Ishikawa (cell line): ENCODE measurements at regions not wholly inside any gene's neighbourhood (a gene's known extent, or its start where the extent isn't known, plus 50 kb on each side); places are given as distances from the start of the nearest gene placed in this dataset.

Experiments used
- CEBPB ChIP-seq: IDR thresholded peaks from 2 replicates; pipeline ENCODE4 v1.6.1; 2012
- CREB1 ChIP-seq: IDR thresholded peaks from 2 replicates; pipeline ENCODE4 v1.6.1; 2012; ENCODE audit warnings: low read depth
- EGR1 ChIP-seq: IDR thresholded peaks from 2 replicates; pipeline ENCODE4 v1.6.1; 2012
- EP300 ChIP-seq: IDR thresholded peaks from 2 replicates; pipeline ENCODE4 v1.6.1; 2012; ENCODE audit warnings: borderline replicate concordance
- FOXM1 ChIP-seq: IDR thresholded peaks from 2 replicates; pipeline ENCODE4 v1.6.1; 2012; ENCODE audit warnings: low read depth, borderline replicate concordance
- NFIC ChIP-seq: IDR thresholded peaks from 2 replicates; pipeline ENCODE4 v1.6.1; 2012
- RAD21 ChIP-seq: IDR thresholded peaks from 2 replicates; pipeline ENCODE4 v1.6.1; 2012; ENCODE audit warnings: low read depth
- TAF1 ChIP-seq: IDR thresholded peaks from 2 replicates; pipeline ENCODE4 v1.6.1; 2012; ENCODE audit warnings: low read depth, mild to moderate bottlenecking
- TCF12 ChIP-seq: IDR thresholded peaks from 2 replicates; pipeline ENCODE4 v1.6.1; 2012; ENCODE audit warnings: low read depth
- TEAD4 ChIP-seq: IDR thresholded peaks from 2 replicates; pipeline ENCODE4 v1.6.1; 2012
- YY1 ChIP-seq: IDR thresholded peaks from 2 replicates; pipeline ENCODE4 v1.6.1; 2012; ENCODE audit warnings: low read depth
- ZBTB7A ChIP-seq: IDR thresholded peaks from 2 replicates; pipeline ENCODE4 v1.6.1; 2012; ENCODE audit warnings: low read depth
- TF ChIP-seq, protein P1 (sequence below): IDR thresholded peaks from 2 replicates; pipeline ENCODE4 v1.6.1; 2012; ENCODE audit warnings: low read depth, mild to moderate bottlenecking
- TF ChIP-seq, protein P2 (sequence below): IDR thresholded peaks from 2 replicates; pipeline ENCODE4 v1.6.1; 2012
- TF ChIP-seq, protein P3 (sequence below): IDR thresholded peaks from 2 replicates; pipeline ENCODE4 v1.6.1; 2012

DNA sequence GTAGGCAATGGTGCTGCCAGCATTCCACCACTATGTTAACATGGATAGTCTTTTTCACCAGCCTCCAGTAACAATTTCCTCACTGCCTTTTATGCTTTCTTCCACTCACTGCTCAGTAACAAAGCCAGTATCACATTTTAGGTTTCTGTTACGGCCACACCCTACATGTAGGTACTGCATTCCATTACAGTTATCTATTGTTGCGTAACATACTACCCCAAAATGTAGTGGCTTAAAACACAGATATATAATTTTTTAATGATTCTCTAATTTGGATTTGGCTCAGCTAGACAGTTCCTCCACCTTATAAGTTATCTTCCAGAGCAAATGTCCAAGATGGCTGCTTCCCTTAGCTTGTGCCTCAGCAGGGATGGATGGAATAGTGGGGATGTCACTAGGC, 498.7 kb upstream of the ACVR2A start:
- TF ChIP-seq YY1 (no peak), CEBPB (0 out of 2 replicates have a peak, but pooled peaks have one; percentile 30)

DNA sequence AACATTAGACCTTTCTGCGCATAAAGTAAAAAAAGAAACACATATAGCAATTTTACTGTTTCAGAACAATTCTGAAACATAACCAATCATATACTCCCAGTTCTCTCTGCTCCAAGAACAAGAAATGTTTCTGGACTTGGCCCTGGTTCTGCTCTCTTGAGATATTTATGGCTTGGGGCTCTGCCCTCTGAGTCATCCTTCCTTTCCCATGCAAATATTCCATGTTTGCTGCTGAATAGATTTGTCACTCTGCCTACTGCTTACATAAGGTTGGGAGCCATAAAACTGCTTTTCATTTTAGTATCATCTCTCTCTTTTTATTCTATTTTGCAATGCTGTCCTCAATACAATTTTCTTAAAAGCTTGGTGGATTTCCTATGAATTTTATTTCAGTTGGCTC, 499.6 kb upstream of the ACVR2A start:
- TF ChIP-seq FOXM1 (no peak), ZBTB7A (no peak), EP300 (no peak), TAF1 (no peak), RAD21 (no peak), CEBPB (no peak), YY1 (no peak), TEAD4 (no peak), TCF12 (no peak)
- TF ChIP-seq, protein P1, sequence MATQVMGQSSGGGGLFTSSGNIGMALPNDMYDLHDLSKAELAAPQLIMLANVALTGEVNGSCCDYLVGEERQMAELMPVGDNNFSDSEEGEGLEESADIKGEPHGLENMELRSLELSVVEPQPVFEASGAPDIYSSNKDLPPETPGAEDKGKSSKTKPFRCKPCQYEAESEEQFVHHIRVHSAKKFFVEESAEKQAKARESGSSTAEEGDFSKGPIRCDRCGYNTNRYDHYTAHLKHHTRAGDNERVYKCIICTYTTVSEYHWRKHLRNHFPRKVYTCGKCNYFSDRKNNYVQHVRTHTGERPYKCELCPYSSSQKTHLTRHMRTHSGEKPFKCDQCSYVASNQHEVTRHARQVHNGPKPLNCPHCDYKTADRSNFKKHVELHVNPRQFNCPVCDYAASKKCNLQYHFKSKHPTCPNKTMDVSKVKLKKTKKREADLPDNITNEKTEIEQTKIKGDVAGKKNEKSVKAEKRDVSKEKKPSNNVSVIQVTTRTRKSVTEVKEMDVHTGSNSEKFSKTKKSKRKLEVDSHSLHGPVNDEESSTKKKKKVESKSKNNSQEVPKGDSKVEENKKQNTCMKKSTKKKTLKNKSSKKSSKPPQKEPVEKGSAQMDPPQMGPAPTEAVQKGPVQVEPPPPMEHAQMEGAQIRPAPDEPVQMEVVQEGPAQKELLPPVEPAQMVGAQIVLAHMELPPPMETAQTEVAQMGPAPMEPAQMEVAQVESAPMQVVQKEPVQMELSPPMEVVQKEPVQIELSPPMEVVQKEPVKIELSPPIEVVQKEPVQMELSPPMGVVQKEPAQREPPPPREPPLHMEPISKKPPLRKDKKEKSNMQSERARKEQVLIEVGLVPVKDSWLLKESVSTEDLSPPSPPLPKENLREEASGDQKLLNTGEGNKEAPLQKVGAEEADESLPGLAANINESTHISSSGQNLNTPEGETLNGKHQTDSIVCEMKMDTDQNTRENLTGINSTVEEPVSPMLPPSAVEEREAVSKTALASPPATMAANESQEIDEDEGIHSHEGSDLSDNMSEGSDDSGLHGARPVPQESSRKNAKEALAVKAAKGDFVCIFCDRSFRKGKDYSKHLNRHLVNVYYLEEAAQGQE, result no peak
- TF ChIP-seq, protein P2, sequence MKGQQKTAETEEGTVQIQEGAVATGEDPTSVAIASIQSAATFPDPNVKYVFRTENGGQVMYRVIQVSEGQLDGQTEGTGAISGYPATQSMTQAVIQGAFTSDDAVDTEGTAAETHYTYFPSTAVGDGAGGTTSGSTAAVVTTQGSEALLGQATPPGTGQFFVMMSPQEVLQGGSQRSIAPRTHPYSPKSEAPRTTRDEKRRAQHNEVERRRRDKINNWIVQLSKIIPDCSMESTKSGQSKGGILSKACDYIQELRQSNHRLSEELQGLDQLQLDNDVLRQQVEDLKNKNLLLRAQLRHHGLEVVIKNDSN, result no peak

DNA sequence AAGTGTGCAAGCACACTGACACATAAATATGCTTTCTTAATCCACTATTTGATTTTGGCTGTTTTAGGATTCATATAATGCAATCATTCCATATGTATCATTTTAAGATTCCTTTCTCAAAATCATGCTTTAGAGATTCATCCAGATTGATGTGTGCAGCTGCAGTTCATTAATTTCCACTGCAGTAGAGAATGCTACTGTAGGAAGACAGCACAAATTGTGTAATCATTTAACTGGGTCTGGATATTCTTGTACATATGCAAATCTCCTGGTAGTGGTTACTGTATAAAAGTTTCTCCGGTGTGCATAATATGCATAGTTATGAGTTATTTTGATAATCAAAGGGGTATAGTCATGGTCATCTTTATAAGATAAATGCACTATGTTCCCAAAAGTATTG, 502.5 kb upstream of the ACVR2A start:
- TF ChIP-seq, protein P3, sequence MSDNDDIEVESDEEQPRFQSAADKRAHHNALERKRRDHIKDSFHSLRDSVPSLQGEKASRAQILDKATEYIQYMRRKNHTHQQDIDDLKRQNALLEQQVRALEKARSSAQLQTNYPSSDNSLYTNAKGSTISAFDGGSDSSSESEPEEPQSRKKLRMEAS, result no peak
- no peak for TF ChIP-seq CREB1
- no peak for TF ChIP-seq FOXM1
- TF ChIP-seq YY1, result no peak
- TF ChIP-seq TAF1, result no peak
- TF ChIP-seq TCF12, result no peak
- TF ChIP-seq CEBPB, result no peak
- TF ChIP-seq, protein P2, result no peak
- TF ChIP-seq TEAD4, result no peak
- no peak for TF ChIP-seq EGR1
- no peak for TF ChIP-seq NFIC
- TF ChIP-seq, protein P1, result no peak
- no peak for TF ChIP-seq RAD21
- no peak for TF ChIP-seq EP300
- no peak for TF ChIP-seq ZBTB7A

DNA sequence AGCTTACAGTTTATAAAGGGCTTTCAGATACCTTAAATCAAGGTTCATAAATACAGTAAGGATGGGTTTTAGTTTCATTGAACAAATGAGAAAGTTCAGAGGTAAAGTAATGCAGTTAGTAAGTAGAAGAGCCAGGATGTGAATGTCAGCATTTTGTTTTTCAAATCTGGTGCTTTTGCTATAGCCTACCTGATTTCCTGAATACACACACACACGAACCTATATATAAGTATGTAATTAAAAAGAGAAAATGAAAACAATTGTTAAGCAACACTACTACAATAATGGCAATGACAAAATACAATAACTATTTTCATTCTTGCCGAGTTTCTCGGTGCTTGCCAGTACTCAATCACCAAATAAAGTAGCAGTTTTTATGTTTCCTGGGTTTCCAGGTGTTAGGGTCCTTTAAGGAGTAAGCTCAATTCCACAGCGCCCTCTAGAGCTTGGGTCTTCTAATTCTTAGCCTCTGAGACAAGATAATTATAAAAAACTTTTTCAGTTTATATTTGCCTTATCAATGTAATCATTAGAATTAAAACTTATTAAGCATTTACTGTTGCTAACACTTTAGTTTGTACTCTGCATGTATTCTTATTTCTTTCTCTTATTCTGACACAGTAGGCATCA, 512.9 kb upstream of the ACVR2A start:
- TF ChIP-seq EP300, result no peak
- peak; percentile 76 for TF ChIP-seq RAD21

DNA sequence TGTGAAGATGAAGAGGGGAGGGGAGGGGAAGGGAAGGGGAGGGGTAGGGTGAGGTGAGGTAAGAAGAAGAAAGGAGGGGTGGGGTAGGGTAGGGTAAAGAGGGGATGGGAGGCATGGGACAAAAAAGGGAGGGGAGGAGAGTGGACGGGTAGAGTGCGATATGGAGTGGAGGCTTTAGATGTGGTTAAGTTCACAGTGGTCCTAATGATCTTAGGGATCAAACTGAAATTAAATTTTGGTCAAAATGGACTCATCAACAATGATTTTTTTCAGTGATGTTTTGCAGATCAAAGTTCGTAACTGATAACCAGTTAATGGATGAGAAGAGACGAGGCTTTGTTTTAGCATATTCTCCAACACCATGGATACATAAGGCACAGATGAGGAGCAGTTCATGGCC, 513.9 kb upstream of the ACVR2A start:
- TF ChIP-seq NFIC, result no peak
- TF ChIP-seq ZBTB7A, result no peak
- TF ChIP-seq CEBPB, result no peak
- TF ChIP-seq RAD21, result no peak
- no peak for TF ChIP-seq YY1
- no peak for TF ChIP-seq CREB1
- TF ChIP-seq, protein P1, result no peak
- TF ChIP-seq, protein P2, result no peak
- TF ChIP-seq EGR1, result no peak
- TF ChIP-seq TEAD4, result no peak
- no peak for TF ChIP-seq FOXM1
- no peak for TF ChIP-seq TAF1
